ENCODE measurements at regions not wholly inside any gene's neighbourhood (a gene's known extent, or its start where the extent isn't known, plus 50 kb on each side); places are given as distances from the start of the nearest gene placed in this dataset.

- Histone ChIP-seq H3K27me3 (ENCODE audit: insufficient read depth, low read length, poor library complexity) (no peaks in the 10 kb centered on the region), H3K9me3 (ENCODE audit: insufficient read depth, low read length, severe bottlenecking) (no peaks in the 10 kb centered on the region), H2AFZ (ENCODE audit: low read depth, low read length) (no peak overlapping the region), H3K4me3 (ENCODE audit: low read depth in 1 of 2, low read length in 2 of 2) (no peak overlapping the region), H3K36me3 (ENCODE audit: insufficient read depth, low read length) (peaks cover 36% of the 10 kb centered on the region), H3K27ac (ENCODE audit: low read length) (no peak overlapping the region), H3K4me1 (ENCODE audit: insufficient read depth, low read length) (no peaks in the 10 kb centered on the region), H3K9ac (ENCODE audit: low read depth, low read length) (no peak overlapping the region), H3K4me2 (ENCODE audit: insufficient read depth, low read length) (no peak overlapping the region), H4K20me1 (ENCODE audit: insufficient read depth, low read length) (no peaks in the 10 kb centered on the region), H3K79me2 (ENCODE audit: insufficient read depth, low read length) (no peaks in the 10 kb centered on the region)
- no peak for ATAC-seq (ENCODE audit: insufficient read depth, low read depth)
- TF ChIP-seq EZH2 (IDR thresholded peaks at IDR 0.05; ENCODE audit: borderline replicate concordance, low read depth, low read length, severe bottlenecking) (no peak), CTCF (IDR thresholded peaks at IDR 0.05; ENCODE audit: borderline replicate concordance, extremely low read depth, low read length, poor library complexity, severe bottlenecking) (no peak)
- no peak for DNase-seq
Measured at GRCh38 chr4:122203407-122203806, 51.3 kb downstream of the BLTP1 start.

- Histone ChIP-seq H3K27ac (ENCODE audit: low read length) (no peak overlapping the region), H3K4me1 (ENCODE audit: insufficient read depth, low read length) (no peaks in the 10 kb centered on the region), H3K4me2 (ENCODE audit: insufficient read depth, low read length) (no peak overlapping the region), H3K9me3 (ENCODE audit: insufficient read depth, low read length, severe bottlenecking) (no peaks in the 10 kb centered on the region), H3K36me3 (ENCODE audit: insufficient read depth, low read length) (peaks cover 30% of the 10 kb centered on the region), H3K4me3 (ENCODE audit: low read depth in 1 of 2, low read length in 2 of 2) (no peak overlapping the region), H3K9ac (ENCODE audit: low read depth, low read length) (no peak overlapping the region), H2AFZ (ENCODE audit: low read depth, low read length) (no peak overlapping the region), H4K20me1 (ENCODE audit: insufficient read depth, low read length) (no peaks in the 10 kb centered on the region), H3K79me2 (ENCODE audit: insufficient read depth, low read length) (no peaks in the 10 kb centered on the region), H3K27me3 (ENCODE audit: insufficient read depth, low read length, poor library complexity) (no peaks in the 10 kb centered on the region)
- DNase-seq (no peak), ATAC-seq (ENCODE audit: insufficient read depth, low read depth) (peak; percentile 53; the same call in 1 of the 3 replicates)
- peak; percentile 18 for TF ChIP-seq CTCF (IDR thresholded peaks at IDR 0.05; ENCODE audit: borderline replicate concordance, extremely low read depth, low read length, poor library complexity, severe bottlenecking)
- TF ChIP-seq EZH2 (IDR thresholded peaks at IDR 0.05; ENCODE audit: borderline replicate concordance, low read depth, low read length, severe bottlenecking), result no peak
Measured at GRCh38 chr4:122205687-122206086, 53.6 kb downstream of the BLTP1 start.

DNA sequence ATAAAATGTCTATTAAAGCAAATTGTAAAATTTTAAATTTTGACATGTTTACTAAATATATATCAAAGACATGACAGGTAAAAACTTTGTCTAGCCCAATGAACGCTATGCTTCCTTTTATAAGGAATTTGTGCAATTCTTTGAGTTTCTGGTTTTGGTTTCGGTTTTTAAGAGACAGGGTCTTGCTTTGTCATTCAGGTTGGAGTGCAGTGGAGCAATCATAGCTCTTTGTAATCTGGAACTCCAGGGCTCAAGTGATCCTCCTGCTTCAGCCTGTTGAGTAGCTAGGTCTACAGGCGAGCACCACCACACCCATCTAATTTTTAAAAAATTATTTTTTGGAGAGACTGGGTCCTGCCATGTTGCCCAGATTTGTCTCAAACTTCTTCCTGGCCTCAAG is 60.7 kb downstream of the BLTP1 start:
- peak; percentile 52 for ATAC-seq (ENCODE audit: insufficient read depth, low read depth)
- no peak overlapping the region for H3K9ac ChIP-seq (ENCODE audit: low read depth, low read length)

More for the DNA sequence above, 60.7 kb downstream of the BLTP1 start:
- TF ChIP-seq EZH2 (IDR thresholded peaks at IDR 0.05; ENCODE audit: borderline replicate concordance, low read depth, low read length, severe bottlenecking) (no peak), CTCF (IDR thresholded peaks at IDR 0.05; ENCODE audit: borderline replicate concordance, extremely low read depth, low read length, poor library complexity, severe bottlenecking) (no peak)
- no peaks in the 10 kb centered on the region for H4K20me1 ChIP-seq (ENCODE audit: insufficient read depth, low read length)
- no peak overlapping the region for H2AFZ ChIP-seq (ENCODE audit: low read depth, low read length)
- no peak overlapping the region for H3K27ac ChIP-seq (ENCODE audit: low read length)
- no peak for DNase-seq
- H3K9me3 ChIP-seq (ENCODE audit: insufficient read depth, low read length, severe bottlenecking), result no peaks in the 10 kb centered on the region
- H3K4me3 ChIP-seq (ENCODE audit: low read depth in 1 of 2, low read length in 2 of 2), result no peak overlapping the region
- no peaks in the 10 kb centered on the region for H3K79me2 ChIP-seq (ENCODE audit: insufficient read depth, low read length)
- H3K27me3 ChIP-seq (ENCODE audit: insufficient read depth, low read length, poor library complexity), result no peaks in the 10 kb centered on the region
- no peak overlapping the region for H3K4me2 ChIP-seq (ENCODE audit: insufficient read depth, low read length)
- peaks cover 27% of the 10 kb centered on the region; the same call in 1 of the 2 replicates for H3K36me3 ChIP-seq (ENCODE audit: insufficient read depth, low read length)
- no peaks in the 10 kb centered on the region for H3K4me1 ChIP-seq (ENCODE audit: insufficient read depth, low read length)

All from DND-41 (cell line).